GM06990 (cell line): ENCODE measurements at regions not wholly inside any gene's neighbourhood (a gene's known extent, or its start where the extent isn't known, plus 50 kb on each side); places are given as distances from the start of the nearest gene placed in this dataset.

ENCODE experiments used
- DNase-seq: peaks from one replicate; pipeline ENCODE4 v3.0.0-alpha.2; 2011; ENCODE audit not compliant: insufficient read length; ENCODE audit errors: extremely low read depth
- H3K27me3 ChIP-seq: replicated peaks from 2 replicates; pipeline ENCODE4 v1.6.0; 2011; ENCODE audit warnings: low read length; ENCODE audit not compliant: control insufficient read depth, insufficient read depth
- H3K36me3 ChIP-seq: 2 replicates; pipeline ENCODE4 v1.5.1; 2011; ENCODE audit warnings: low read length; ENCODE audit not compliant: control insufficient read depth, insufficient read depth
- H3K4me3 ChIP-seq: replicated peaks from 2 replicates; pipeline ENCODE4 v1.5.1; 2011; ENCODE audit warnings: low read depth, mild to moderate bottlenecking, control low read depth, low read length
- TF ChIP-seq, protein P1 (sequence below): IDR thresholded peaks from 2 replicates; pipeline ENCODE4 v1.5.1; 2011; ENCODE audit warnings: low read length, control low read depth, mild to moderate bottlenecking, inconsistent platforms; ENCODE audit not compliant: insufficient read depth, poor library complexity, severe bottlenecking

DNA sequence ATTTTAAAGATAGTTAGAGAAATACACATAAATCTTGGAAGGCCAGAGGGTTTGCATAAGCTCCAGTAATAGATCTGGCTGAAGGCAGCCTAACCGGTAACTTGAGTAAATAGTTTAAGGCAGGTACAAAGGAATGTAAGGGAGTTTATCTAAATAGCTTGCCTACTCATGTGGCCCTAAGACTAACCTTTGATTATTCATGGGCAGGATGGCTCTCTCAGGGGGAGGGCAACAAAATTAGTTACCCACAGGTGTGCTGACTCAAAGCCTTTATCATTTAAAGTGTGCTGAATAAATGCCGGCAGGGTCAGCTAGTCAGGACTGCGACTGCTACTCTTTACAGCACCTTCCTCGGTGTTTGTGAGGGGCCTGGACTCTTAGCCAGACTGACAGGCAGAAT lies 761.3 kb upstream of the KIF2B start:
- Histone ChIP-seq H3K36me3 (no peaks in the 10 kb centered on the region), H3K4me3 (no peak overlapping the region), H3K27me3 (no peaks in the 10 kb centered on the region)
- DNase-seq = no peak
- TF ChIP-seq, protein P1, sequence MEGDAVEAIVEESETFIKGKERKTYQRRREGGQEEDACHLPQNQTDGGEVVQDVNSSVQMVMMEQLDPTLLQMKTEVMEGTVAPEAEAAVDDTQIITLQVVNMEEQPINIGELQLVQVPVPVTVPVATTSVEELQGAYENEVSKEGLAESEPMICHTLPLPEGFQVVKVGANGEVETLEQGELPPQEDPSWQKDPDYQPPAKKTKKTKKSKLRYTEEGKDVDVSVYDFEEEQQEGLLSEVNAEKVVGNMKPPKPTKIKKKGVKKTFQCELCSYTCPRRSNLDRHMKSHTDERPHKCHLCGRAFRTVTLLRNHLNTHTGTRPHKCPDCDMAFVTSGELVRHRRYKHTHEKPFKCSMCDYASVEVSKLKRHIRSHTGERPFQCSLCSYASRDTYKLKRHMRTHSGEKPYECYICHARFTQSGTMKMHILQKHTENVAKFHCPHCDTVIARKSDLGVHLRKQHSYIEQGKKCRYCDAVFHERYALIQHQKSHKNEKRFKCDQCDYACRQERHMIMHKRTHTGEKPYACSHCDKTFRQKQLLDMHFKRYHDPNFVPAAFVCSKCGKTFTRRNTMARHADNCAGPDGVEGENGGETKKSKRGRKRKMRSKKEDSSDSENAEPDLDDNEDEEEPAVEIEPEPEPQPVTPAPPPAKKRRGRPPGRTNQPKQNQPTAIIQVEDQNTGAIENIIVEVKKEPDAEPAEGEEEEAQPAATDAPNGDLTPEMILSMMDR = no peak

GRCh38 chr17:53058031-53058430 lies 764.7 kb upstream of the KIF2B start:
- no peak overlapping the region for H3K4me3 ChIP-seq
- TF ChIP-seq, protein P1 = no peak
- no peak for DNase-seq

GRCh38 chr17:53046781-53047180 lies 775.9 kb upstream of the KIF2B start:
- H3K36me3 ChIP-seq = no peaks in the 10 kb centered on the region
- DNase-seq = no peak
- H3K27me3 ChIP-seq = no peaks in the 10 kb centered on the region
- H3K4me3 ChIP-seq = no peak overlapping the region
- TF ChIP-seq, protein P1 = no peak

More at GRCh38 chr17:53058031-53058430, 764.7 kb upstream of the KIF2B start:
- Histone ChIP-seq H3K27me3 (no peaks in the 10 kb centered on the region), H3K36me3 (no peaks in the 10 kb centered on the region)

GRCh38 chr17:53039981-53040380 lies 782.7 kb upstream of the KIF2B start:
- H3K4me3 ChIP-seq = no peak overlapping the region
- H3K27me3 ChIP-seq = no peaks in the 10 kb centered on the region
- H3K36me3 ChIP-seq = no peaks in the 10 kb centered on the region
- DNase-seq = no peak
- TF ChIP-seq, protein P1 = no peak

- DNase-seq = no peak
- Histone ChIP-seq H3K27me3 (no peaks in the 10 kb centered on the region), H3K4me3 (no peak overlapping the region), H3K36me3 (no peaks in the 10 kb centered on the region)
- TF ChIP-seq, protein P1 = no peak
These were observed 789.4 kb upstream of the KIF2B start for GRCh38 chr17:53033297-53033696.

DNA sequence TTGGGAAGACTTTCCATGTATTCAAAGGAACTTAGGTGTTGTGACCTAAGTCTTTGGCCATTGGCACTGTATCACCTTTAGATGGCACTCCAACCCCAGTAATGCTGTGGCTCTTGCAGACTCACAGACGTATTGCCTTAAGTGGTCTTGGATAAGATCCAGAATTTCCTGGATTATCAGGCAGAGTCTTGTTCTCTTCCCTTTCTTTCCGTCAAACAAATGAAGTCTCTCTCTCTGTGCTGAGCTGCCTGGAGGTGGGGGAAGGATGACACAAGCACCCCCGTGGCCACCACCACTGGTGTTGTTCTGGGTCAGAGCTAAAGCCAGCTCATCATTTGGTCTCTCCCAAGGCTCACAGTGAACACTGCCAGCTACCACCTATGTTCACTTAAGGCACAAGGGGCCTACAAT lies 789.9 kb upstream of the KIF2B start:
- Histone ChIP-seq H3K4me3 (no peak overlapping the region), H3K27me3 (no peaks in the 10 kb centered on the region), H3K36me3 (no peaks in the 10 kb centered on the region)
- TF ChIP-seq, protein P1 = no peak
- DNase-seq = no peak
